ENCODE measurements at regions not wholly inside any gene's neighbourhood (a gene's known extent, or its start where the extent isn't known, plus 50 kb on each side); places are given as distances from the start of the nearest gene placed in this dataset.
"Not testable (repeated sequence)": the region's sequence is repeated elsewhere in the genome, so short reads cannot be mapped to it uniquely, and the experiment has no call there.

DNA sequence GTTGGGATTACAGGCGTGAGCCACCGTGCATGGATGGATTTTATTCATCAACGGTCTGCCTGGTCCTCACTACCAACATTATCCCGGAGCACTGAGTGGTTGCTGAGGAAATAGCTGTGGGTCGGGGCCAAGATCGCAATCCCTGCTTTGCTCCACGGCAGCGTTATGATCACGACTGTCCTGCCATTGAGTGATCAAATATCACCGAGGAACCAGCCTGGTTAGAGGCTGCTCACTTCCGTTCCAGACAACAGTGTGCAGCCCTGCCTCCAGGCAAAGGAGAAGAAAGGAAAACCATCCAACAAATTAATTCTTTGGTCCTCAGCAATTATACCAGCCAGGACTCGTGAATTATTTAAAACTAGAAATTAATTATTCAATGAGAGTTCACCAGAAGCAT is 70.6 kb upstream of the TBL1X start:
- H3K9me3 ChIP-seq (ENCODE audit: low read length) = no peaks in the 10 kb centered on the region
- no peaks in the 10 kb centered on the region for H3K36me3 ChIP-seq (ENCODE audit: insufficient read depth, low read length)
- H3K27me3 ChIP-seq (ENCODE audit: control insufficient read depth in 1 of 2, insufficient read depth in 2 of 2, low read length in 2 of 2) = no peaks in the 10 kb centered on the region
- H3K27ac ChIP-seq (ENCODE audit: low read depth, low read length) = no peak overlapping the region
- no peaks in the 10 kb centered on the region for H3K4me1 ChIP-seq (ENCODE audit: insufficient read depth, low read length)
- H3K9ac ChIP-seq (ENCODE audit: low read length) = no peak overlapping the region
- no peak overlapping the region for H3K4me3 ChIP-seq (ENCODE audit: low read depth in 1 of 2, low read length in 2 of 2)

GRCh38 chrX:9396930-9397329 is 67.9 kb upstream of the TBL1X start:
- no peak overlapping the region for H3K27ac ChIP-seq (ENCODE audit: low read depth, low read length)
- H3K4me3 ChIP-seq (ENCODE audit: low read depth in 1 of 2, low read length in 2 of 2) = no peak overlapping the region
- no peak overlapping the region for H3K9ac ChIP-seq (ENCODE audit: low read length)
- H3K27me3 ChIP-seq (ENCODE audit: control insufficient read depth in 1 of 2, insufficient read depth in 2 of 2, low read length in 2 of 2) = no peaks in the 10 kb centered on the region
- no peaks in the 10 kb centered on the region for H3K9me3 ChIP-seq (ENCODE audit: low read length)
- no peaks in the 10 kb centered on the region for H3K36me3 ChIP-seq (ENCODE audit: insufficient read depth, low read length)
- H3K4me1 ChIP-seq (ENCODE audit: insufficient read depth, low read length) = no peaks in the 10 kb centered on the region

GRCh38 chrX:9401051-9401450 is 63.8 kb upstream of the TBL1X start:
- no peaks in the 10 kb centered on the region for H3K4me1 ChIP-seq (ENCODE audit: insufficient read depth, low read length)
- H3K9me3 ChIP-seq (ENCODE audit: low read length) = no peaks in the 10 kb centered on the region
- H3K36me3 ChIP-seq (ENCODE audit: insufficient read depth, low read length) = no peaks in the 10 kb centered on the region
- no peaks in the 10 kb centered on the region for H3K27me3 ChIP-seq (ENCODE audit: control insufficient read depth in 1 of 2, insufficient read depth in 2 of 2, low read length in 2 of 2)
- no peak overlapping the region for H3K9ac ChIP-seq (ENCODE audit: low read length)
- H3K27ac ChIP-seq (ENCODE audit: low read depth, low read length) = no peak overlapping the region
- no peak overlapping the region for H3K4me3 ChIP-seq (ENCODE audit: low read depth in 1 of 2, low read length in 2 of 2)

DNA sequence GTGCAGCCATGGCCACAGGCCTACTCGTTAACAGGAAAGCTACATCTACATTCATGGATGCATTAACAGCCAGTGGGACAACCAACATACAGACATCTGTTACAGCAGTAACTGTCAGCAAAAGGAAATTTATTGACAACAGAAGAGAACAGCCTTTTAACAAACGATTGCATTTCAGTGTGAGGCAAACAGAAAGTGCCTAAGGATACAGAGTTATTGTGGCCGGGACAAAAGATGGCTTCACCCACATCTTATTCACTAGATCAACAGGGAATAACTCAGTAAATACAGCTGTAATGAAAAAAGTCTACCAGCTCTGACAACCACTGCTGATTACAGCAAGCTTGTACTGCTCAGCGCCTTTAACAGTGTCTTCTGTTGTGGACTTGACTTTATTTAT is 61.5 kb upstream of the TBL1X start:
- Histone ChIP-seq H3K4me3 (ENCODE audit: low read depth in 1 of 2, low read length in 2 of 2) (no peak overlapping the region), H3K9ac (ENCODE audit: low read length) (no peak overlapping the region), H3K36me3 (ENCODE audit: insufficient read depth, low read length) (no peaks in the 10 kb centered on the region), H3K27me3 (ENCODE audit: control insufficient read depth in 1 of 2, insufficient read depth in 2 of 2, low read length in 2 of 2) (no peaks in the 10 kb centered on the region), H3K27ac (ENCODE audit: low read depth, low read length) (no peak overlapping the region), H3K4me1 (ENCODE audit: insufficient read depth, low read length) (no peaks in the 10 kb centered on the region), H3K9me3 (ENCODE audit: low read length) (no peaks in the 10 kb centered on the region)

DNA sequence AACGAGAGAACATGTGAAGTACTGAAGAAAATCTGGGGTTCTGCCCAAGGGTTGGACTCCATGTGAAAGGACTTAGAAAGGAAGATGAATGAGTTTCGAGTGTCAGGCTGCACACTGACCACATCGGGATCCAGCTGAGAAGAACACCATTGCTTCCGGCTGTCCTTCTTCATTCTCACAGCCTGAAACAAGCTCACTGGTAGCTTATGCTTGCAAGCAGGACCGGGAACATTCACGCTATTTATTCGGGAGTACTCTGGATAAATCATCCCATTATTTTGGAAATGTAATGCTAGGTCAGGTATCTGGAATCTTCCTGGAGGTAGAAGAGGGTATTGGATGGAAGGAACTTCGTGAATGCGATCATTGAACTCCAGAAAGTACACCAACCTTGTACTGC is 59.2 kb upstream of the TBL1X start:
- H3K4me1 ChIP-seq (ENCODE audit: insufficient read depth, low read length); H3K27ac ChIP-seq (ENCODE audit: low read depth, low read length); H3K36me3 ChIP-seq (ENCODE audit: insufficient read depth, low read length); H3K9ac ChIP-seq (ENCODE audit: low read length); H3K9me3 ChIP-seq (ENCODE audit: low read length); H3K4me3 ChIP-seq (ENCODE audit: low read depth in 1 of 2, low read length in 2 of 2); H3K27me3 ChIP-seq (ENCODE audit: control insufficient read depth in 1 of 2, insufficient read depth in 2 of 2, low read length in 2 of 2): not testable (repeated sequence)

DNA sequence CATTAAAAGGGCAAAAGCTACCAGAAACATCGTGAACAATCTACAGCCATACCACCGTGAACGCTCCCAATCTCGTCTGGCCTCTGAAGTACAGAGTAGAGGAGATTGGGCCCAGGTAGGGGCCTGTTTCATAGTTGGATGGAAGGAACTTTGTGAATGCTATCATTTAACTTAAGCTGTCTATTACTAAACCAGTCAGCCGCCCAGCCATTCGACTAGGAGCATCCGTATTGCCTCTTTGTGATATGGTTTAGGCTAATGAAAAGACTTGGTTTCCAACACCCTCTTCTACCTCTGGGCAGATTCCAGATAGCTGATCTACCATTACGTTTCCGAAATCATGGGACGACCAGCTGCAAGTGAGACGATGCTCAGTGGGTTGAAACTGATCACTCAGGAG is 54.0 kb upstream of the TBL1X start:
- not testable (repeated sequence) for H3K27me3 ChIP-seq (ENCODE audit: control insufficient read depth in 1 of 2, insufficient read depth in 2 of 2, low read length in 2 of 2); H3K9me3 ChIP-seq (ENCODE audit: low read length); H3K9ac ChIP-seq (ENCODE audit: low read length); H3K4me3 ChIP-seq (ENCODE audit: low read depth in 1 of 2, low read length in 2 of 2); H3K4me1 ChIP-seq (ENCODE audit: insufficient read depth, low read length); H3K27ac ChIP-seq (ENCODE audit: low read depth, low read length); H3K36me3 ChIP-seq (ENCODE audit: insufficient read depth, low read length)

GRCh38 chrX:9411682-9412081 is 53.2 kb upstream of the TBL1X start:
- not testable (repeated sequence) for H3K27ac ChIP-seq (ENCODE audit: low read depth, low read length); H3K27me3 ChIP-seq (ENCODE audit: control insufficient read depth in 1 of 2, insufficient read depth in 2 of 2, low read length in 2 of 2); H3K4me3 ChIP-seq (ENCODE audit: low read depth in 1 of 2, low read length in 2 of 2); H3K4me1 ChIP-seq (ENCODE audit: insufficient read depth, low read length); H3K36me3 ChIP-seq (ENCODE audit: insufficient read depth, low read length); H3K9me3 ChIP-seq (ENCODE audit: low read length); H3K9ac ChIP-seq (ENCODE audit: low read length)

DNA sequence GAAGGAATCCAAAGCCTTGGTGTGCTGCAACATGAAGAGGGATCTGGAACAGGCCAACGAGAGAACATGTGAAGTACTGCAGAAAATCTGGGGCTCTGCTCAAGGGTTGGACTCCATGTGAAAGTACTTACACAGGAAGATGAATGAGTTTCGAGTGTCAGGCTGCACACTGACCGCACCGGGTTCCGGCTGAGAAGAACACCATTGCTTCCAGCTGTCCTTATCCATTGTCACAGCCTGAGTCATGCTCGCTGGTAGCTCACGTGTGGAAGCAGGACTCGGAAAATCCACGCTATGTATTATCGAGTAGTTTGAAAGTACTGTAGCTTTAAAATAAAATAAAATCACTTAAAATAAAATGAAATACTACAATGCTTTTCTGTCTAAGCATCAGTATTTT is 50.4 kb upstream of the TBL1X start:
- Histone ChIP-seq H3K27me3 (ENCODE audit: control insufficient read depth in 1 of 2, insufficient read depth in 2 of 2, low read length in 2 of 2) (no peaks in the 10 kb centered on the region), H3K36me3 (ENCODE audit: insufficient read depth, low read length) (no peaks in the 10 kb centered on the region), H3K9ac (ENCODE audit: low read length) (no peak overlapping the region), H3K27ac (ENCODE audit: low read depth, low read length) (no peak overlapping the region), H3K9me3 (ENCODE audit: low read length) (no peaks in the 10 kb centered on the region), H3K4me1 (ENCODE audit: insufficient read depth, low read length) (no peaks in the 10 kb centered on the region), H3K4me3 (ENCODE audit: low read depth in 1 of 2, low read length in 2 of 2) (no peak overlapping the region)

Data from muscle layer of colon (tissue), 2 donors.